GM18861 (cell line): ENCODE measurements at regions not wholly inside any gene's neighbourhood (a gene's known extent, or its start where the extent isn't known, plus 50 kb on each side); places are given as distances from the start of the nearest gene placed in this dataset.
"Not testable (repeated sequence)": the region's sequence is repeated elsewhere in the genome, so short reads cannot be mapped to it uniquely, and the experiment has no call there.

Source experiments
- ATAC-seq: cut with Tn5 transposase; IDR thresholded peaks from one replicate; pipeline ENCODE4 v1.9.1; 2021; ENCODE audit not compliant: unreplicated experiment

- no peak for ATAC-seq
These were observed 267.2 kb downstream of the RHOU start for GRCh38 chr1:229002451-229002960.

DNA sequence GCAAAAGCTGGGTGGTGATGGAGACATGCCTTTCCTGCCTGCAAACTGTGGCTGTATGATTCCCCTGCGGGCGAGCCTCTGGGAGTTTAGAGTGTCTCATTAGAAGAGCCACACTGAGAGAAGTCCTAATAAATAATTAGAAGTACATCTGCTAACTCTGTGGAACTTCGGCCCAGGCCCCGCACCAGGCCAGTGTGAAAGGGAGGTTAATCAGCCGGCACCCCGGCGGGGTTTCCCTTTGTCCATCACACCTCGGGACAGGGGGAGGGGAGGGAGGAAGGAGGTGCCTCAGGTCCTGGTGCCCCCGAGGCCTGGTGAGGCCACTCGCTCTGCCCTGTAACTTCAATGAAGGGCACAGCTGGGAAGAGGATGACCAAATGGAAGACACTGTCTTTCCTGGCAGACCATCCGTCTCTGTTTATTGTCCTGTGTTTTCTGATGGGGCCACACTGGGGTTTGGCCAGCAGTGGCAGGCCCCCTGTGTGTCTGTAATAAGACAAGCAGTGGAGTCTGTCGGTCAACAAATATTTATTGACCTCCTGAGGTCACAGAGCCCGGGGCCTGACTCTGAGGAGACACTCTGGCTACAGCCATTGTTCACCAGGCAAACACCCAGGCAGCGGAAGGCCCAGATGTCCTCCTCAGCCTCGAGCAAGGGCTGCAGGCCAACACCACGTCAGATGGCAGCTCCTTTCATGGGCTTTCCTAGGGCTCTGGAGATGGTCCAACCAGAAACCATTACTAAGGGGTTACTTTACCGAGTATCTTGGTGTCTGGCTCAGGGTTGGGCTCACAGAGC lies 267.5 kb upstream of the RAB4A start:
- ATAC-seq = no peak

- ATAC-seq = no peak
These were observed 266.7 kb upstream of the RAB4A start for GRCh38 chr1:229004066-229004833.

DNA sequence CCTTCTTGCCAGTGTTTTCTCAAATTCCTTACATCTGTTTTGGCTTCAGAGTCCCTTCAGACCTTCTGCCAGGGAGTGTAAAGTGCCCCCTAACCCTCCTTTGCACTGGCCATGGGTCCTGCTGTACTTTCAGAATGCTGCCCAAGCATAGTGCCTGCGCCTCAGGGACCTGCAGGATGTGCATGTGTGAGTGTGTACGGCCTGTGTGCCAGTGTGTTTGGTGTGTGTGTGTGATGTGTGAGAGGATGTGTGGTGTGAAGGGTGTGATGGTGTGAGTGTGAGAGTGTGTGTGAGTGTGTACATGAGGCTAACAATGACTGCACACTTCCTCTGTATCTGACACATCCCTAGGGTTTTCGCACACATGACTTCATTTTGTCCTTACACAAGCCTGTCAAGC lies 265.8 kb upstream of the RAB4A start:
- no peak for ATAC-seq

GRCh38 chr1:229005556-229005955 lies 265.4 kb upstream of the RAB4A start:
- no peak for ATAC-seq

DNA sequence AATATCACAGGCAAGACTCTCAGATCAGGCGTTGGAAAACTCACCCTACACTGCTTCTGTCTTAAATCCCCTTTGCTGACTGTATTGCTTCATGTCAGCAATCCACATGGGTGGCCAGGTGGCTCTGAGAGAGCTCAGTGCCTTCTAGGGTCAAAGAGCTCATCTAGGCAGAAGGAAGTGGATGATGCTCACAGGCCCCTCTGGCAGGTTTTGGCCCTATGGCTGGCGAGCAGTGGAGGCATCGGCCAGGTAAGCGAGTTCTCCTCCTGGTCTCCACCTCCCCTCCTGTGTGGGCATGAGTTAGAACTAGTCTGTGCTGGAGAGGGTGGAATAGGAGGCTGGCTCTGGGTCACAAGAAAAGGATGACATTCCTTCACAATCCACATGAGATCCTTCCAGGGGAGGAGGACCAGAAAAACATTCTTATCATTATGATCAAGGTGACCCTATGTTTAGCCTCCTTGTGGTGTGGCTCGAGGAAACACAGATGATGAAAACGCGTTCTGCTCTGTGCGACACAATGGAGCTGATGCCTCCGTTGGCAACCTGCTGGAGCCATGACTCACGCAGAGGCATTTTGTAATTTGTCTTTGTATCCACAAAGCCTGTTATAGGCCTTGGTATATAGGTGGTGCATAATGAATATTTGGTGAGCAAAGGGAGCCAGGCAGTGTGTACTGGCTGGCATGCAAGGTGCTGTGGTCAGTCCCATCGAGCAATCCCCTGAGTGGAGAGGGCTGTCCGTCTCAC lies 264.6 kb upstream of the RAB4A start:
- no peak for ATAC-seq

- no peak for ATAC-seq
These were observed 263.7 kb upstream of the RAB4A start for GRCh38 chr1:229007167-229007566.

DNA sequence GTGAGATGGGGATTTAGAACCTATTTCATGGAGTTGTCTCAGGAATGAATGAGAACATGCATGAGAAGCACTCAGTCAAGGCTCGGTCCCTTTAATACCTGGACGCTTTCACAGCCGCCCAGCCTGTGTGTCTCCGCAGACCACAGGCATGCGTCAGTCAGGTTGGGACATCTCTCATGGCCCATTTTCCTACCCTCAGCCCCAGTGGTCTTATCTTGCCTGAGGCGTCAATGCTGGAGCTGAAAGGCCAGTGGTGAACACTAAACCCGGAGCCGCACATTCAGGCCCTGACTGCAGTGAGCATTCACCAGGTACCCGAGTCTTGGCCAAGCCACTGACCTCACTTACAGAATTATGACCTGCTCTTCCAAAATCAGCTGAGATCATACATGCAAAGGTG lies 263.2 kb upstream of the RAB4A start:
- ATAC-seq = no peak

- not testable (repeated sequence) for ATAC-seq
These were observed 262.6 kb upstream of the RAB4A start for GRCh38 chr1:229008347-229008746.

DNA sequence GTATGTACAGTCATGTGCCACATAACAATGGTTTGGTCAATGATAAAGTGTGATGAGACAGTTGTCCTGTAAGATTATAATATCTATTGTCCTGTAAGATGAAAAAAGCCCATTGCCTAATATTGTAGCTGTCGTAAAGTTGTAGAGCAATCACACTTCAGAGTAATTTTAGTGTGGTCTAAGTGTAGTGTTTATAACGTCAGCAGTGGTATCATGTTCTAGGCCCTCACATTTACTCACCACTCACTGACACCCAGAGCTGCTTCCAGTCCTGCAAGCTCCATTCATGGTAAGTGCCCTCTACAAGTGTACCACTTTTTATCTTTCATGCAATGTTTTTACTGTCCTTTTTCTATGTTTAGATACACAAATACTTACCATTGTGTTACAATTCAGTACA lies 259.9 kb upstream of the RAB4A start:
- no peak for ATAC-seq

GRCh38 chr1:229012823-229013222 lies 258.1 kb upstream of the RAB4A start:
- ATAC-seq = no peak

- ATAC-seq = no peak
These were observed 256.9 kb upstream of the RAB4A start for GRCh38 chr1:229013981-229014380.

- ATAC-seq = no peak
These were observed 255.1 kb upstream of the RAB4A start for GRCh38 chr1:229015806-229016205.

GRCh38 chr1:229017091-229017490 lies 253.8 kb upstream of the RAB4A start:
- ATAC-seq = no peak

DNA sequence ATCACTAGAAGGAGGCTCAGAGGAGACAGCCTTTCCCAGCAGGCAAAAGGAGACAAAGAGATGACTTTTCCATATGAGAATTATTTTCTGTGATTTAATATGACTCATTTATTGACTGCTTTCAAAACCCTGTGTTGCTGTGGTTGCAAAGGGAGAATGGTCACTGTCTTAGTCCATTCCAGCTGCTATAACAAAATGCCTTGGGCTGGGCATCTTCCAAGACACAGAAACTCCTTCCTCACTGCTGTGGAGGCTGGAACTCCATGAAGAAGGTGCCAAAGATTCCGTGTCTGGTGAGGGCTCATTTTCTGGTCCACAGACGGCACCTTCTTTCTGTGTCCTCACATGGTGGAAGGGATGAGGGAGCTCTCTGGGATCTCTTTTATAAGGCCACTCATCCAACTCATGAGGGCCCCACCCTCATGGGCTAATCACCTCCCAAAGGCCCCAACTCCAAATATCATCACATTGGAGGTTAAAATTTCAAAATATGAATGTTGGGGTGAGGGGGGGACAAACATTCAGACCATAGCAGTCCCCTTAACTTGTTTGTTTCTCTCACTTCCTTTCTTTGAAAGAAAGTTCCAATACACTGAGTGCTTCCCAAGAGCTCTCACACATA lies 252.1 kb upstream of the RAB4A start:
- no peak for ATAC-seq

GRCh38 chr1:229019663-229020271 lies 251.1 kb upstream of the RAB4A start:
- no peak for ATAC-seq

- ATAC-seq = not testable (repeated sequence)
These were observed 249.9 kb upstream of the RAB4A start for GRCh38 chr1:229021034-229021433.

GRCh38 chr1:229022595-229023333 lies 248.1 kb upstream of the RAB4A start:
- ATAC-seq = no peak

DNA sequence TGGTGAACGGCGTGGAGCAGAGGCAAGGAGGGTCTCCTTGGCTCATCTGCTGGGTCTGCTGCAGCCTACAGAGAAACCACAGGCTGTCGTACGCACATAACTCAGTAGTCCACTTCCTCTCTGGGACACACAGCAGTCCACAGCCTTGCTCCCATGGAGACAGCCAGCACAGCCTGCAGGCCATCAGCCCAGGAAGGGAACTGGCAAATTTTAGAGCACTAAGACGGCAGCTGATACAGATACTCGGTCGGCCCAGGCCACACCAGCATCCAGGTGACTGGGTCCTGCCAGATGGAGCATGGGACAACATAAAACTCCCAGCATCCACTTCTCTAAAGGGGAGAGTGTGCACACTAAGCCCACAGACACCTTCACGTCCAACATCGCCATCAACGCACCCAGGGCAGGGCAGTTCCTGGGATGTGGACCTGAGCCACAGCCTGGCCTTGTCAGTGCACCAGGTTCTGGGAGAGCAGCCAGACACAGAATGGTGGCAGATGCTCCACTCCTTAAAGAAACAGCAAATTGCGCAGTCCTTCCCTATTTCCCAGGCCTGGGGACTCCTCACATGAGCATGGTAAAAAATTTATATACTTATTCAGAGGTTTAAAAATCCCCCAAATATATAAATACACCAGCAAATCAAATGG lies 247.1 kb upstream of the RAB4A start:
- ATAC-seq = no peak
